Mesenchymal stem cell (in vitro differentiated cells and primary cell): ENCODE measurements at regions not wholly inside any gene's neighbourhood (a gene's known extent, or its start where the extent isn't known, plus 50 kb on each side); places are given as distances from the start of the nearest gene placed in this dataset.

Source experiments
- DNase-seq: peaks from one replicate; pipeline ENCODE4 v3.0.0-alpha.2; 2013
- H2AFZ ChIP-seq: one replicate; pipeline ENCODE4 v1.6.1; 2013; ENCODE audit warnings: low read depth, mild to moderate bottlenecking, control low read depth, inconsistent platforms, low read length, moderate library complexity
- H2AK5ac ChIP-seq: 2 replicates; pipeline ENCODE4 v1.6.1; 2013; ENCODE audit warnings: low read length, moderate library complexity, mild to moderate bottlenecking, inconsistent platforms; ENCODE audit not compliant: severe bottlenecking
- H2BK120ac ChIP-seq: one replicate; pipeline ENCODE4 v1.6.1; 2013; ENCODE audit warnings: low read depth, mild to moderate bottlenecking, inconsistent platforms, low read length, moderate library complexity
- H2BK12ac ChIP-seq, 2 experiments: one replicate each; pipeline ENCODE4 v1.6.1; 2013; ENCODE audit warnings: inconsistent platforms in 2 of 2, low read length in 2 of 2, mild to moderate bottlenecking in 2 of 2, moderate library complexity in 2 of 2, control low read depth in 1 of 2
- H2BK15ac ChIP-seq: one replicate; pipeline ENCODE4 v1.6.1; 2013; ENCODE audit warnings: mild to moderate bottlenecking, low read depth, inconsistent platforms; ENCODE audit not compliant: poor library complexity, severe bottlenecking
- H2BK5ac ChIP-seq: 2 replicates; pipeline ENCODE4 v1.6.1; 2013; ENCODE audit warnings: low read depth, mild to moderate bottlenecking, low read length, control low read depth, inconsistent platforms; ENCODE audit not compliant: poor library complexity, severe bottlenecking
- H3K14ac ChIP-seq, 2 experiments: one replicate each; pipeline ENCODE4 v1.6.1; 2013; ENCODE audit warnings: inconsistent platforms in 2 of 2, low read length in 2 of 2, control low read depth in 1 of 2, mild to moderate bottlenecking in 1 of 2, moderate library complexity in 1 of 2
- H3K18ac ChIP-seq, 2 experiments: one replicate each; pipeline ENCODE4 v1.6.1; 2013; ENCODE audit warnings: inconsistent platforms in 2 of 2, low read length in 2 of 2, control low read depth in 1 of 2, low read depth in 1 of 2, mild to moderate bottlenecking in 1 of 2
- H3K23ac ChIP-seq, 2 experiments: one replicate each; pipeline ENCODE4 v1.6.1; 2013; ENCODE audit warnings: inconsistent platforms in 2 of 2, low read length in 2 of 2, mild to moderate bottlenecking in 2 of 2, moderate library complexity in 2 of 2, control low read depth in 1 of 2
- H3K27ac ChIP-seq: 2 replicates; pipeline ENCODE4 v1.5.1; 2013; ENCODE audit warnings: mild to moderate bottlenecking, moderate library complexity, low read length, control low read depth, inconsistent platforms; ENCODE audit not compliant: poor library complexity, severe bottlenecking
- H3K27me3 ChIP-seq, 2 experiments: 2 replicates each; pipeline versions ENCODE4 v1.6.1 to v1.7.0; 2013; ENCODE audit warnings: low read length in 2 of 2, mild to moderate bottlenecking in 2 of 2, moderate library complexity in 2 of 2, control low read depth in 1 of 2, inconsistent platforms in 1 of 2; ENCODE audit not compliant: control insufficient read depth in 1 of 2, insufficient read depth in 1 of 2
- H3K36me3 ChIP-seq, 2 experiments: 2 replicates each; pipeline versions ENCODE4 v1.6.1 to v1.7.0; 2013; ENCODE audit warnings: low read length in 2 of 2, control low read depth in 1 of 2, inconsistent platforms in 1 of 2, low read depth in 1 of 2, mild to moderate bottlenecking in 1 of 2; ENCODE audit not compliant: insufficient read depth in 2 of 2, control insufficient read depth in 1 of 2
- H3K4ac ChIP-seq, 2 experiments: one replicate each; pipeline ENCODE4 v1.6.1; 2013; ENCODE audit warnings: inconsistent platforms in 2 of 2, low read length in 2 of 2, mild to moderate bottlenecking in 2 of 2, moderate library complexity in 2 of 2, control low read depth in 1 of 2, low read depth in 1 of 2
- H3K4me1 ChIP-seq: 2 replicates; pipeline ENCODE4 v1.6.1; 2013; ENCODE audit warnings: low read depth, low read length, control low read depth; ENCODE audit not compliant: control insufficient read depth, insufficient read depth
- H3K4me2 ChIP-seq: 2 replicates; pipeline ENCODE4 v1.6.1; 2013; ENCODE audit warnings: low read length, mild to moderate bottlenecking, inconsistent platforms; ENCODE audit not compliant: poor library complexity, severe bottlenecking
- H3K4me3 ChIP-seq, 2 experiments: 2 replicates each; pipeline versions ENCODE4 v1.5.1 to v1.7.0; 2013; ENCODE audit warnings: low read length in 2 of 2, mild to moderate bottlenecking in 2 of 2, control low read depth in 1 of 2, low read depth in 1 of 2; ENCODE audit not compliant: insufficient read depth in 1 of 2
- H3K79me1 ChIP-seq: replicated peaks from 2 replicates; pipeline ENCODE4 v1.6.1; 2013; ENCODE audit warnings: mild to moderate bottlenecking, control low read depth, low read length, inconsistent platforms; ENCODE audit not compliant: poor library complexity, severe bottlenecking
- H3K9ac ChIP-seq: 2 replicates; pipeline ENCODE4 v1.7.0; 2013; ENCODE audit warnings: mild to moderate bottlenecking, low read length, moderate library complexity
- H3K9me3 ChIP-seq: 2 replicates; pipeline ENCODE4 v1.7.0; 2013; ENCODE audit warnings: mild to moderate bottlenecking, low read length; ENCODE audit not compliant: control insufficient read depth
- H4K8ac ChIP-seq: one replicate; pipeline ENCODE4 v1.6.1; 2013; ENCODE audit warnings: inconsistent platforms, mild to moderate bottlenecking, low read length, moderate library complexity
- H4K91ac ChIP-seq: one replicate; pipeline ENCODE4 v1.6.1; 2013; ENCODE audit warnings: mild to moderate bottlenecking, low read length, inconsistent platforms
- WGBS: methylation state at CpG from one replicate; pipeline ENCODE4 v1.1.7; 2013; ENCODE audit warnings: mixed read lengths; 5-methylcytosine and 5-hydroxymethylcytosine counted together

- no peak overlapping the region for H3K4ac ChIP-seq
- no peak overlapping the region for H3K14ac ChIP-seq
- H2BK12ac ChIP-seq: no peak overlapping the region
- H2BK15ac ChIP-seq: no peak overlapping the region
- no peak overlapping the region for H4K91ac ChIP-seq
- H3K27me3 ChIP-seq: no peaks in the 10 kb centered on the region
- no peak overlapping the region for H3K23ac ChIP-seq
- H2BK5ac ChIP-seq: no peak overlapping the region
- H2BK120ac ChIP-seq: no peak overlapping the region
- H3K9me3 ChIP-seq: peaks cover 23% of the 10 kb centered on the region
- H2AFZ ChIP-seq: no peak overlapping the region
- H3K27ac ChIP-seq: no peak overlapping the region
- no peak overlapping the region for H4K8ac ChIP-seq
- DNase-seq: no peak
- no peaks in the 10 kb centered on the region for H3K79me1 ChIP-seq
- no peak overlapping the region for H2AK5ac ChIP-seq
- H3K9ac ChIP-seq: no peak overlapping the region
- 50% methylated on average over 1 of the region's 1 CpG for WGBS
- no peak overlapping the region for H3K18ac ChIP-seq
- H3K4me1 ChIP-seq: no peaks in the 10 kb centered on the region
- H3K4me3 ChIP-seq: no peak overlapping the region
- H3K4me2 ChIP-seq: no peak overlapping the region
- no peaks in the 10 kb centered on the region for H3K36me3 ChIP-seq
Observed at GRCh38 chr3:26191556-26191955, 401.7 kb downstream of the OXSM start.

DNA sequence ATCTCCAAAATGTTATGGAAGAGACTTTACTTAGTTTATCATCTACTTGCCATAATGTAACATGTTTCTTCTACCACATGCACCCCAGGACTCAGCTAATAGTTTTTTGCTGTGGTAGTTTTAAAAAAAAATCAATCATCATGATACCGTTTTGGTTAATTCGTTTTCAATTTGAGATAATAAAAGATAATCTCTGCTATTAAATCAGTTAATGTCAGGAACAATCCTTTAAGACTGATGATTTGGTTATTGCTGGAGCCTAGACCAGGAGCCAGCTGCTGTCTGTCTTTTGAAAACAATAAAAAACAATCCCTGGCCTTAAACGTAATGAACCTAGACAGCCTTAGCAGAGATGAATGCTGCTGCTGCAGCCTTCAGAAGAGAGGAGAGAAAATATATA, 403.7 kb downstream of the OXSM start:
- no peak overlapping the region for H2BK120ac ChIP-seq
- H3K4ac ChIP-seq: no peak overlapping the region
- no peak overlapping the region for H3K23ac ChIP-seq
- H3K9ac ChIP-seq: no peak overlapping the region
- H4K8ac ChIP-seq: no peak overlapping the region
- no peaks in the 10 kb centered on the region for H3K79me1 ChIP-seq
- no peak overlapping the region for H2AK5ac ChIP-seq
- H3K14ac ChIP-seq: no peak overlapping the region
- no peak overlapping the region for H2BK15ac ChIP-seq
- H3K18ac ChIP-seq: no peak overlapping the region
- no peaks in the 10 kb centered on the region for H3K36me3 ChIP-seq
- no peak overlapping the region for H2BK12ac ChIP-seq
- H4K91ac ChIP-seq: no peak overlapping the region
- no peak for DNase-seq
- H3K27ac ChIP-seq: no peak overlapping the region
- H3K27me3 ChIP-seq: no peaks in the 10 kb centered on the region
- H3K4me1 ChIP-seq: no peaks in the 10 kb centered on the region
- no peak overlapping the region for H2AFZ ChIP-seq
- H3K9me3 ChIP-seq: peaks cover 26% of the 10 kb centered on the region
- no peak overlapping the region for H3K4me2 ChIP-seq
- no peak overlapping the region for H2BK5ac ChIP-seq
- H3K4me3 ChIP-seq: no peak overlapping the region
- WGBS: 100% methylated on average over 1 of the region's 3 CpGs

GRCh38 chr3:26196781-26197180, 406.9 kb downstream of the OXSM start:
- H3K14ac ChIP-seq: no peak overlapping the region
- no peak overlapping the region for H3K4me3 ChIP-seq
- H3K4me1 ChIP-seq: no peaks in the 10 kb centered on the region
- H4K91ac ChIP-seq: no peak overlapping the region
- no peak overlapping the region for H3K4ac ChIP-seq
- H2BK120ac ChIP-seq: no peak overlapping the region
- H2BK15ac ChIP-seq: no peak overlapping the region
- H2AK5ac ChIP-seq: no peak overlapping the region
- no peak overlapping the region for H2BK5ac ChIP-seq
- no peak overlapping the region for H3K9ac ChIP-seq
- DNase-seq: no peak
- no peak overlapping the region for H3K27ac ChIP-seq
- no peaks in the 10 kb centered on the region for H3K79me1 ChIP-seq
- H3K18ac ChIP-seq: no peak overlapping the region
- H3K9me3 ChIP-seq: peaks cover 16% of the 10 kb centered on the region
- H3K27me3 ChIP-seq: no peaks in the 10 kb centered on the region
- no peak overlapping the region for H2AFZ ChIP-seq
- no peak overlapping the region for H3K23ac ChIP-seq
- no peak overlapping the region for H2BK12ac ChIP-seq
- no peak overlapping the region for H3K4me2 ChIP-seq
- H3K36me3 ChIP-seq: no peaks in the 10 kb centered on the region
- no peak overlapping the region for H4K8ac ChIP-seq

DNA sequence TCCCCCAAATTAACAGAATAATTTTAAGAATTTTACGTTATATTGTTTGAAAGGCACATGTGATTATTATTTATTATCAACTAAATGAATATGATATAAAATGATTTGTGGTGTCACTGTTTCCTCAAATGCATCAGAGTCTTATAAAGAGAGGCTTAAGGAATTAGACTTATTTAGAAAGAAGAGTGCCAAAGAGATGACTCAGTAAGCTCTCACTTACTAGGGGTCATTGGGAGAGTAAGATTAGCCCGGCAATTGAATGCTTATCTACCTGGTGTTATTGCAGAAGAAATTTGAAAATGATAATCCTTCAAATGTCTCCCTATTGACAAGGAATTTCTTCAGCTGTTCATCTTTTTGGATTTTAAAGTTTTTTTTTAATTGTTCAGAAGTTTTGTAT, 408.7 kb downstream of the OXSM start:
- no peak overlapping the region for H3K18ac ChIP-seq
- no peak overlapping the region for H4K91ac ChIP-seq
- no peak overlapping the region for H2AK5ac ChIP-seq
- no peak overlapping the region for H3K4ac ChIP-seq
- no peak overlapping the region for H3K4me3 ChIP-seq
- H4K8ac ChIP-seq: no peak overlapping the region
- 29% methylated on average over 1 of the region's 2 CpGs for WGBS
- no peak overlapping the region for H2BK15ac ChIP-seq
- H3K4me1 ChIP-seq: no peaks in the 10 kb centered on the region
- no peak overlapping the region for H2BK120ac ChIP-seq
- H3K9me3 ChIP-seq: peaks cover 8% of the 10 kb centered on the region
- H2AFZ ChIP-seq: no peak overlapping the region
- H3K14ac ChIP-seq: no peak overlapping the region
- H3K27ac ChIP-seq: no peak overlapping the region
- H2BK12ac ChIP-seq: no peak overlapping the region
- no peak for DNase-seq
- H3K79me1 ChIP-seq: no peaks in the 10 kb centered on the region
- H3K9ac ChIP-seq: no peak overlapping the region
- H2BK5ac ChIP-seq: no peak overlapping the region
- H3K23ac ChIP-seq: no peak overlapping the region
- no peak overlapping the region for H3K4me2 ChIP-seq
- no peaks in the 10 kb centered on the region for H3K27me3 ChIP-seq
- H3K36me3 ChIP-seq: no peaks in the 10 kb centered on the region
